Lower leg skin (tissue), 3 donors: ENCODE measurements at regions not wholly inside any gene's neighbourhood (a gene's known extent, or its start where the extent isn't known, plus 50 kb on each side); places are given as distances from the start of the nearest gene placed in this dataset.

Experiments
- POLR2A ChIP-seq, 2 donors: fragments of 450-650 bp; IDR thresholded peaks; one replicate each; pipeline ENCODE4 v1.6.1; 2016 to 2017; ENCODE audit warnings: antibody characterized with exemption in 2 of 2, mild to moderate bottlenecking in 1 of 2, moderate library complexity in 1 of 2
- TF ChIP-seq, protein P1 (sequence below), 3 donors: fragments of 450-650 bp; IDR thresholded peaks; one replicate each; pipeline ENCODE4 v1.5.1; 2016; ENCODE audit warnings: antibody characterized with exemption in 3 of 3, mild to moderate bottlenecking in 3 of 3, moderate library complexity in 2 of 3

DNA sequence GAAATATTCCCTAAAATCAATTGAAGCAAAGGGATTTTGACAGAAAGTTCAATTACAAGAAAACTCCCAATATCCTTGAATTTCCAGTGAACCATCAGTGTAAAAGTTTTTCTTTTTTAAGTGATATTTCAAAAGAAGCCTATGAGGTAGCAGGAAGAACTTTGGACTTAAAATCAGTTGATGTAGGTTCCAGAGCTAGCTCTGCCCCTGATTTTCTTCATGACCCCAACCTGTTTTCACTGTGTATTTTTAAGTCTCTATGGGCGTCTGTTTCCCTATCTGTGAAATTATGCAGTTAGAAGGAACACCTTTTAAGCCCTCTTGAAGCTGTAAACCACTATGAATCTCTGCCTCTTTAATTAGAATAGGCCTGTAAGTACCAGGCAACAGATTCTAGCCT lies 66.2 kb upstream of the SLC1A1 start:
- TF ChIP-seq, protein P1, sequence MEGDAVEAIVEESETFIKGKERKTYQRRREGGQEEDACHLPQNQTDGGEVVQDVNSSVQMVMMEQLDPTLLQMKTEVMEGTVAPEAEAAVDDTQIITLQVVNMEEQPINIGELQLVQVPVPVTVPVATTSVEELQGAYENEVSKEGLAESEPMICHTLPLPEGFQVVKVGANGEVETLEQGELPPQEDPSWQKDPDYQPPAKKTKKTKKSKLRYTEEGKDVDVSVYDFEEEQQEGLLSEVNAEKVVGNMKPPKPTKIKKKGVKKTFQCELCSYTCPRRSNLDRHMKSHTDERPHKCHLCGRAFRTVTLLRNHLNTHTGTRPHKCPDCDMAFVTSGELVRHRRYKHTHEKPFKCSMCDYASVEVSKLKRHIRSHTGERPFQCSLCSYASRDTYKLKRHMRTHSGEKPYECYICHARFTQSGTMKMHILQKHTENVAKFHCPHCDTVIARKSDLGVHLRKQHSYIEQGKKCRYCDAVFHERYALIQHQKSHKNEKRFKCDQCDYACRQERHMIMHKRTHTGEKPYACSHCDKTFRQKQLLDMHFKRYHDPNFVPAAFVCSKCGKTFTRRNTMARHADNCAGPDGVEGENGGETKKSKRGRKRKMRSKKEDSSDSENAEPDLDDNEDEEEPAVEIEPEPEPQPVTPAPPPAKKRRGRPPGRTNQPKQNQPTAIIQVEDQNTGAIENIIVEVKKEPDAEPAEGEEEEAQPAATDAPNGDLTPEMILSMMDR (IDR thresholded peaks at IDR 0.05): no peak
- no peak for TF ChIP-seq POLR2A (IDR thresholded peaks at IDR 0.05)
